T-helper 9 cell (primary cell): ENCODE measurements at regions not wholly inside any gene's neighbourhood (a gene's known extent, or its start where the extent isn't known, plus 50 kb on each side); places are given as distances from the start of the nearest gene placed in this dataset.

Experiments used
- DNase-seq: peaks from one replicate; pipeline ENCODE4 v3.0.0-alpha.2; 2020

- no peak for DNase-seq
Observed at GRCh38 chr2:126431136-126431535, 224.8 kb upstream of the GYPC start.

- DNase-seq, result no peak
Observed at GRCh38 chr2:126436411-126436810, 219.5 kb upstream of the GYPC start.

GRCh38 chr2:126437016-126437415, 218.9 kb upstream of the GYPC start:
- no peak for DNase-seq

GRCh38 chr2:126444512-126444911, 211.4 kb upstream of the GYPC start:
- no peak for DNase-seq

GRCh38 chr2:126446106-126446695, 209.8 kb upstream of the GYPC start:
- no peak for DNase-seq

- DNase-seq, result no peak
Observed at GRCh38 chr2:126448611-126449010, 207.3 kb upstream of the GYPC start.

GRCh38 chr2:126449677-126450076, 206.3 kb upstream of the GYPC start:
- no peak for DNase-seq

- no peak for DNase-seq
Observed at GRCh38 chr2:126463892-126464674, 191.9 kb upstream of the GYPC start.

- DNase-seq, result no peak
Observed at GRCh38 chr2:126467367-126468054, 188.4 kb upstream of the GYPC start.

GRCh38 chr2:126475031-126475430, 180.9 kb upstream of the GYPC start:
- DNase-seq, result no peak

- DNase-seq, result no peak
Observed at GRCh38 chr2:126476691-126477090, 179.3 kb upstream of the GYPC start.

- no peak for DNase-seq
Observed at GRCh38 chr2:126480033-126480432, 175.9 kb upstream of the GYPC start.

- no peak for DNase-seq
Observed at GRCh38 chr2:126482582-126483464, 173.1 kb upstream of the GYPC start.

- no peak for DNase-seq
Observed at GRCh38 chr2:126494593-126494992, 161.4 kb upstream of the GYPC start.

GRCh38 chr2:126495189-126495588, 160.8 kb upstream of the GYPC start:
- DNase-seq, result no peak

GRCh38 chr2:126496493-126496892, 159.5 kb upstream of the GYPC start:
- DNase-seq, result no peak

- no peak for DNase-seq
Observed at GRCh38 chr2:126503476-126503875, 152.5 kb upstream of the GYPC start.

GRCh38 chr2:126504949-126505348, 151.0 kb upstream of the GYPC start:
- no peak for DNase-seq

GRCh38 chr2:126506786-126507185, 149.2 kb upstream of the GYPC start:
- DNase-seq, result no peak

GRCh38 chr2:126507425-126507911, 148.5 kb upstream of the GYPC start:
- DNase-seq, result no peak

GRCh38 chr2:126510356-126510755, 145.6 kb upstream of the GYPC start:
- DNase-seq, result no peak

- DNase-seq, result no peak
Observed at GRCh38 chr2:126510960-126511359, 145.0 kb upstream of the GYPC start.

GRCh38 chr2:126512026-126512425, 143.9 kb upstream of the GYPC start:
- no peak for DNase-seq
